Naive thymus-derived CD8-positive, alpha-beta T cell (primary cell): ENCODE measurements at regions not wholly inside any gene's neighbourhood (a gene's known extent, or its start where the extent isn't known, plus 50 kb on each side); places are given as distances from the start of the nearest gene placed in this dataset.

Source experiments
- ATAC-seq, 2 donors: fragments of 150-1000 bp; cut with Tn5 transposase in 1 of 2; sonication (Bioruptor Pico), chemical (Tn5 transposase) in 1 of 2; 1 replicate in 1 of 2; 2 replicates in 1 of 2; pipeline ENCODE4 v1.10.0; 2021; ENCODE audit warnings: mild to moderate bottlenecking in 2 of 2, moderate library complexity in 2 of 2
- POLR2A ChIA-PET: fragments of 350-600 bp; sonication (Branson Sonifier 250); formaldehyde crosslinking; loops from one replicate; lab custom pipeline; 2021; ENCODE audit warnings: antibody characterized with exemption; lab: Charles Lee
- DNase-seq, 10 donors: peaks; one replicate each; pipeline versions ENCODE4 v3.0.0 to v3.0.0-alpha.2; 2020 to 2022
- H3K27ac Mint-ChIP-seq, 10 donors: one replicate each; pipeline ENCODE4 v1.8.0; 2020 to 2022; ENCODE audit warnings: mild to moderate bottlenecking in 10 of 10, mixed read lengths in 10 of 10, moderate library complexity in 4 of 10, inconsistent platforms in 1 of 10
- H3K27me3 Mint-ChIP-seq, 5 donors: one replicate each; pipeline ENCODE4 v1.8.0; 2021 to 2022; ENCODE audit warnings: mixed read lengths in 5 of 5
- H3K36me3 Mint-ChIP-seq, 3 donors: one replicate each; pipeline ENCODE4 v1.8.0; 2020 to 2022; ENCODE audit warnings: mixed read lengths in 3 of 3, mild to moderate bottlenecking in 2 of 3, inconsistent platforms in 1 of 3
- H3K4me1 Mint-ChIP-seq, 4 donors: one replicate each; pipeline ENCODE4 v1.8.0; 2021 to 2022; ENCODE audit warnings: mixed read lengths in 4 of 4
- H3K4me3 Mint-ChIP-seq, 10 donors: one replicate each; pipeline ENCODE4 v1.8.0; 2020 to 2022; ENCODE audit warnings: mild to moderate bottlenecking in 10 of 10, mixed read lengths in 10 of 10, moderate library complexity in 6 of 10, inconsistent platforms in 1 of 10
- H3K9me3 Mint-ChIP-seq, 9 donors: one replicate each; pipeline ENCODE4 v1.8.0; 2020 to 2022; ENCODE audit warnings: mixed read lengths in 9 of 9, mild to moderate bottlenecking in 3 of 9, inconsistent platforms in 1 of 9, moderate library complexity in 1 of 9

DNA sequence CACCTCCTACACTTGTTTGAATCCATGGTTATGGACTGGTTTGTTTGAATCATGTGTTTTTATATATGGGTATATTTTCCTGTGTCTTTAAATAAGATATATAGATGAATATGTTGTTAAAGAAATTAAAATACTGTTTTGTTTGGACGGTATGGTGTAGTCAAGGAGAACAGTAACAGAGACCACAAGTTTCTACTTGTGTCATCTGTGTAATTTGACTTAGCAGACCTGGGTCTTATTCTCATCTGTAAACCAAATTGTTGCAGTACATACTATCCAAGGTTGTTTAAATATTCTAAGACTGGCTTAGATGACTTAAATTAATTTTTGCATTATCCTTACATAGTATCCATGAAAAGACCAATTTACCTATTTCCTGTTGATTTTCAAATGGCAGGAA is 361.1 kb upstream of the SLITRK1 start:
- DNase-seq (no peak), ATAC-seq (no peak)
- no peak overlapping the region for H3K27ac Mint-ChIP-seq
- H3K9me3 Mint-ChIP-seq, result peaks cover 0 to 7% (median 0%) of the 10 kb centered on the region in 9 donors
- H3K36me3 Mint-ChIP-seq, result no peaks in the 10 kb centered on the region
- POLR2A ChIA-PET, result no interaction called here
- no peaks in the 10 kb centered on the region for H3K4me1 Mint-ChIP-seq
- no peak overlapping the region for H3K4me3 Mint-ChIP-seq
- H3K27me3 Mint-ChIP-seq, result no peaks in the 10 kb centered on the region

- peaks cover 0 to 5% (median under 1%) of the 10 kb centered on the region in 4 donors for H3K4me1 Mint-ChIP-seq
- peaks cover 0 to 4% (median 0%) of the 10 kb centered on the region in 9 donors for H3K9me3 Mint-ChIP-seq
- DNase-seq (no peak), ATAC-seq (no peak)
- no peak overlapping the region for H3K4me3 Mint-ChIP-seq
- H3K36me3 Mint-ChIP-seq, result no peaks in the 10 kb centered on the region
- POLR2A ChIA-PET, result no interaction called here
- no peaks in the 10 kb centered on the region for H3K27me3 Mint-ChIP-seq
- no peak overlapping the region for H3K27ac Mint-ChIP-seq
These were observed 356.8 kb upstream of the SLITRK1 start for GRCh38 chr13:84239032-84239431.

GRCh38 chr13:84238381-84238780 is 356.1 kb upstream of the SLITRK1 start:
- ATAC-seq, result no peak
- no peak overlapping the region for H3K4me3 Mint-ChIP-seq
- H3K27me3 Mint-ChIP-seq, result no peaks in the 10 kb centered on the region
- DNase-seq, result no peak
- POLR2A ChIA-PET, result no interaction called here
- no peaks in the 10 kb centered on the region for H3K36me3 Mint-ChIP-seq
- no peak overlapping the region for H3K27ac Mint-ChIP-seq
- peaks cover 0 to 5% (median under 1%) of the 10 kb centered on the region in 4 donors for H3K4me1 Mint-ChIP-seq
- peaks cover 0 to 4% (median 0%) of the 10 kb centered on the region in 9 donors for H3K9me3 Mint-ChIP-seq

DNA sequence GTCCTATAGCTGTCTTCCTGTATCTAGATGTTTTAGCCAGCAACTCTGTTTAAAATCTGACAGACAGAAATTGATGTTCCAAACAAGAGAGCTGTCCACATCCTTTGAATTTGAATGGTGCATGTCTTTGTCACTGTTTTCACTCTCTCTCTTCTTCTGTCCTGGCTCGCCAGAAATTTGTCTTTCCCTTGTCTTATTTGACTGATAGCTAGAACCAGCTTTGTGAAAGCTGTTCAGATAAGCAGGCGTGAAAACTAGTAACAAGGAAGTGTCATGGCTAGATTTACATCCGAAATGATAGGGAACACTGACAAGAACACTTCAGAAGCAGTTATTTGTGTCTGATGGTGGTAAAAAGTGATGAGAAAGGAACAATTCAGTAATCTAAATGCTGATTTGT is 354.9 kb upstream of the SLITRK1 start:
- POLR2A ChIA-PET, result no interaction called here
- H3K36me3 Mint-ChIP-seq, result no peaks in the 10 kb centered on the region
- no peak overlapping the region for H3K4me3 Mint-ChIP-seq
- peaks cover 0 to 4% (median 0%) of the 10 kb centered on the region in 9 donors for H3K9me3 Mint-ChIP-seq
- no peak overlapping the region for H3K27ac Mint-ChIP-seq
- no peaks in the 10 kb centered on the region for H3K27me3 Mint-ChIP-seq
- peaks cover 0 to 5% (median under 1%) of the 10 kb centered on the region in 4 donors for H3K4me1 Mint-ChIP-seq
- ATAC-seq, result no peak
- DNase-seq, result no peak

- H3K9me3 Mint-ChIP-seq, result peaks cover 0 to 2% (median 0%) of the 10 kb centered on the region in 9 donors
- H3K27ac Mint-ChIP-seq, result no peak overlapping the region
- H3K4me1 Mint-ChIP-seq, result peaks cover 0 to 5% (median under 1%) of the 10 kb centered on the region in 4 donors
- POLR2A ChIA-PET, result no interaction called here
- no peak for DNase-seq
- ATAC-seq, result no peak
- H3K4me3 Mint-ChIP-seq, result no peak overlapping the region
- peaks cover 0 to 1% (median 0%) of the 10 kb centered on the region in 5 donors for H3K27me3 Mint-ChIP-seq
- no peaks in the 10 kb centered on the region for H3K36me3 Mint-ChIP-seq
These were observed 352.1 kb upstream of the SLITRK1 start for GRCh38 chr13:84234416-84234815.

DNA sequence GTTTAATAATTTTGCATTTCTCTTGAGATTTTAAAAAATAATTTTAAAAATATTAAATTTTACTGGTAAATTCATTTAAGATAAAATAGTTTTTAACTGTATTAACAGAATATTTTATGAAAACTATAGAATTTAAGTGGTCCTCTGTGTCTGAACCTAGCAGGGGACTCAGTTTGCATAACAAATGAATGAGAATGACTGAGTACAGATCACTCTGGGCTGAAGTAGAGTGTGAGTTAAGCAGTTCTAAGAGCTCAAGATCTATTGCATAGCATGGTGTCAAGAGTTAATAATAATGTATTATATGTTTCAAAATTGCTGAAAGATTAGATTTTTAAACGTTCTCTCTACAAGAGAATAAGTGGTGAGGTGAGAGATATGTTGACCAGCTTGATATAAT is 348.3 kb upstream of the SLITRK1 start:
- Mint-ChIP-seq H3K27ac (no peak overlapping the region), H3K9me3 (peaks cover 0 to 2% (median 0%) of the 10 kb centered on the region in 9 donors), H3K4me3 (no peak overlapping the region), H3K27me3 (peaks cover 0 to 1% (median 0%) of the 10 kb centered on the region in 5 donors), H3K4me1 (no peaks in the 10 kb centered on the region), H3K36me3 (no peaks in the 10 kb centered on the region)
- ATAC-seq (no peak), DNase-seq (no peak)
- POLR2A ChIA-PET, result interaction anchor here (0.6 kb wide), 1 partner anchor 248 kb away, joined by 3 read pairs; no protein-coding TSS in a partner anchor

- no peaks in the 10 kb centered on the region for H3K4me1 Mint-ChIP-seq
- POLR2A ChIA-PET, result no interaction called here
- ATAC-seq, result no peak
- H3K9me3 Mint-ChIP-seq, result peaks cover 0 to 4% (median 0%) of the 10 kb centered on the region in 9 donors
- no peaks in the 10 kb centered on the region for H3K36me3 Mint-ChIP-seq
- no peak overlapping the region for H3K4me3 Mint-ChIP-seq
- DNase-seq, result no peak
- H3K27ac Mint-ChIP-seq, result no peak overlapping the region
- H3K27me3 Mint-ChIP-seq, result peaks cover 0 to 3% (median 0%) of the 10 kb centered on the region in 5 donors
These were observed 328.8 kb upstream of the SLITRK1 start for GRCh38 chr13:84211048-84211447.

DNA sequence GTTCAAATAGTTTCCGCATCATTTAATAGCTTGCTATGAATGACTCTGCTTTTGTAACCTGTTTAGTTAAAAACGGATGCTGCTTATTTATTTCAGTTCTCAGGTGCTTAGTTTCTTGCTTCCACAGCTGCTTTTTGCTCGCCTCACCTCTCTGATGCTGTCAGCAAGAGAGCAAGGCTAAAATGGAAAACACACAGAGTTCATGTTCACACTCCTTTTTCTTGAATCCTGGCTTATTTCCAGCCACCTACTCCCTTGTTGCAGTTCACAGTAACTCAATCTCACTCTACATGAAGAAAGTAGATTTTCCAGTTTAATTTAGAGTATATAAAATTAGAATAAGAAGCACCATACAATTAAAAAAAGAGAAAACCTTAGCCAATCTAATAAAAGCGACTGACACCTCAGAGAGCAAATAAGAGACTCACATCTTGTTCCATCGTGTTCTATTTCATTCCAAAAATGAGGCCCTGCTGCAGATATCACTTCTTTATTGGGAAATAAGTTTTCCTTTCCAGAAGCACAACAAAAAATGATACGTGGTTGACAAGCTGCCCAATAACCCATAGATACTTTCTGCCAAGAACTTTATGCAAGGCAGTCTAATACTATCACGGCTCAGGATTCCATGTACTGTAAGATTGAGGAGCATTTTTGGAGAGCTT is 326.1 kb upstream of the SLITRK1 start:
- H3K9me3 Mint-ChIP-seq, result peaks cover 0 to 1% (median 0%) of the 10 kb centered on the region in 9 donors
- DNase-seq, result no peak
- H3K27me3 Mint-ChIP-seq, result peaks cover 0 to 3% (median 0%) of the 10 kb centered on the region in 5 donors
- H3K4me1 Mint-ChIP-seq, result no peaks in the 10 kb centered on the region
- H3K4me3 Mint-ChIP-seq, result no peak overlapping the region
- no peak overlapping the region for H3K27ac Mint-ChIP-seq
- ATAC-seq, result no peak
- POLR2A ChIA-PET, result no interaction called here
- no peaks in the 10 kb centered on the region for H3K36me3 Mint-ChIP-seq

GRCh38 chr13:84207509-84207908 is 325.2 kb upstream of the SLITRK1 start:
- POLR2A ChIA-PET, result no interaction called here
- ATAC-seq (no peak), DNase-seq (no peak)
- Mint-ChIP-seq H3K27me3 (peaks cover 0 to 3% (median 0%) of the 10 kb centered on the region in 5 donors), H3K9me3 (peaks cover 0 to 4% (median 0%) of the 10 kb centered on the region in 9 donors), H3K36me3 (no peaks in the 10 kb centered on the region), H3K4me1 (no peaks in the 10 kb centered on the region), H3K4me3 (no peak overlapping the region), H3K27ac (no peak overlapping the region)

DNA sequence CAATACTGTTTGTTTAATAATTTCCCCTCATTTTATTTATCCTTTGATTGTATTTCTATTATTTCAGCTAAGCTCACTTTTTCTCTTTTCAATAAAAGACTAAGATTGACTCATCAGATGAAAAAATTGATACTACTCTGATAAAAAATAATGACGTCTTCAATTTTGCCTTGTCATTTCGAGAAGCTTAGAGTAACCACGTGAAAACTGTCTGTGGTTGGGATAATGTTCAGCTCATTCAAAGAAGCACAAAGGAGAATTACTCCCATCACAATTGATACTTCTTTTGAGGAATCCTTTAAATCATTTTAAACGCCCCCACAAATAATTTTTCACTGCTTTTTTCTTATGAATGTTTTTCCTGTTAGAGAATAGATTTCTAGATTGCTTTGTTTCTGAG is 318.7 kb upstream of the SLITRK1 start:
- Mint-ChIP-seq H3K27ac (no peak overlapping the region), H3K4me3 (no peak overlapping the region), H3K36me3 (no peaks in the 10 kb centered on the region), H3K4me1 (peaks cover 0 to 5% (median under 1%) of the 10 kb centered on the region in 4 donors), H3K9me3 (peaks cover 0 to 8% (median under 1%) of the 10 kb centered on the region in 9 donors), H3K27me3 (peaks cover 0 to 3% (median 2%) of the 10 kb centered on the region in 5 donors)
- peak in 1 of 10 donors; percentile 7 for DNase-seq
- no peak for ATAC-seq
- POLR2A ChIA-PET, result no interaction called here

GRCh38 chr13:84192125-84192524 is 309.9 kb upstream of the SLITRK1 start:
- peaks cover 0 to 1% (median 0%) of the 10 kb centered on the region in 5 donors for H3K27me3 Mint-ChIP-seq
- POLR2A ChIA-PET, result no interaction called here

DNA sequence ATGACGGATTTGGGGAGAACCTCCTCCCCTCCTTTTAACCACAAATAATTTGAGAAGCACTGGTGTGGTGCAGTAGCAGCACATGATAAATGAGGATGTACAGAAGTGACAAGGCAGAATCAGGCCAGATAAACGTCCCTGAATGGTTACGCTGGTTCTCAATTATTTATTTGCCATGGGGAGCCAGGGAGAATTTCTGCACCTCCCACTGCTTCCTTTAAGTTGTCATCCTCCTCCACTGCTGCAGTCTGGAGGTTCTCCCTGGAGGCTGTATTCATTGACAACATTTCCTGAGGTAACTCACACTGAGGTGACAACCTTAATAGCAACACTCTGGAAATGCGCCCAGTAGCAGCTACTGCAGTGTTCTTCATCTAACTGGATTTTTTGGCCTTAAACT is 308.9 kb upstream of the SLITRK1 start:
- peaks cover 0 to 5% (median 0%) of the 10 kb centered on the region in 3 donors for H3K36me3 Mint-ChIP-seq
- no peak overlapping the region for H3K27ac Mint-ChIP-seq
- H3K27me3 Mint-ChIP-seq, result no peaks in the 10 kb centered on the region
- no peak overlapping the region for H3K4me3 Mint-ChIP-seq
- ATAC-seq (no peak), DNase-seq (no peak)
- POLR2A ChIA-PET, result no interaction called here
- H3K9me3 Mint-ChIP-seq, result peaks cover 0 to 9% (median 3%) of the 10 kb centered on the region in 9 donors
- H3K4me1 Mint-ChIP-seq, result peaks cover 0 to 2% (median 0%) of the 10 kb centered on the region in 4 donors

More at GRCh38 chr13:84192125-84192524, 309.9 kb upstream of the SLITRK1 start:
- H3K9me3 Mint-ChIP-seq, result peaks cover 0 to 9% (median 3%) of the 10 kb centered on the region in 9 donors
- H3K4me1 Mint-ChIP-seq, result peaks cover 0 to 3% (median 0%) of the 10 kb centered on the region in 4 donors
- H3K27ac Mint-ChIP-seq, result no peak overlapping the region
- H3K36me3 Mint-ChIP-seq, result peaks cover 0 to 5% (median 0%) of the 10 kb centered on the region in 3 donors
- DNase-seq (no peak), ATAC-seq (no peak)
- no peak overlapping the region for H3K4me3 Mint-ChIP-seq

- H3K36me3 Mint-ChIP-seq, result no peaks in the 10 kb centered on the region
- POLR2A ChIA-PET, result no interaction called here
- no peak overlapping the region for H3K27ac Mint-ChIP-seq
- peaks cover 0 to 2% (median 0%) of the 10 kb centered on the region in 4 donors for H3K4me1 Mint-ChIP-seq
- ATAC-seq (no peak), DNase-seq (no peak)
- H3K9me3 Mint-ChIP-seq, result peaks cover 0 to 7% (median 0%) of the 10 kb centered on the region in 9 donors
- no peaks in the 10 kb centered on the region for H3K27me3 Mint-ChIP-seq
- no peak overlapping the region for H3K4me3 Mint-ChIP-seq
These were observed 305.4 kb upstream of the SLITRK1 start for GRCh38 chr13:84187626-84188025.
